IPS-15b (cell line): ENCODE measurements at regions not wholly inside any gene's neighbourhood (a gene's known extent, or its start where the extent isn't known, plus 50 kb on each side); places are given as distances from the start of the nearest gene placed in this dataset.

ENCODE experiments used
- H3K27me3 ChIP-seq: one replicate; pipeline ENCODE4 v1.6.1; 2013; ENCODE audit warnings: low read length; ENCODE audit not compliant: control insufficient read depth, insufficient read depth
- H3K36me3 ChIP-seq: one replicate; pipeline ENCODE4 v1.6.1; 2013; ENCODE audit warnings: low read length; ENCODE audit not compliant: control insufficient read depth, insufficient read depth
- H3K4me1 ChIP-seq: one replicate; pipeline ENCODE4 v1.6.1; 2013; ENCODE audit warnings: mild to moderate bottlenecking, low read length; ENCODE audit not compliant: control insufficient read depth, insufficient read depth
- H3K4me3 ChIP-seq: one replicate; pipeline ENCODE4 v1.5.1; 2013; ENCODE audit warnings: low read depth, low read length
- H3K9ac ChIP-seq: one replicate; pipeline ENCODE4 v1.6.1; 2013; ENCODE audit warnings: low read depth, mild to moderate bottlenecking, low read length
- H3K9me3 ChIP-seq: one replicate; pipeline ENCODE4 v1.6.1; 2013; ENCODE audit warnings: mild to moderate bottlenecking, low read length; ENCODE audit not compliant: control insufficient read depth, insufficient read depth

GRCh38 chr21:18769599-18769998 lies 366.0 kb upstream of the TMPRSS15 start:
- Histone ChIP-seq H3K4me1 (no peaks in the 10 kb centered on the region), H3K9ac (no peak overlapping the region), H3K4me3 (no peak overlapping the region), H3K27me3 (no peaks in the 10 kb centered on the region), H3K36me3 (no peaks in the 10 kb centered on the region), H3K9me3 (no peaks in the 10 kb centered on the region)

GRCh38 chr21:18771845-18772380 lies 368.3 kb upstream of the TMPRSS15 start:
- no peaks in the 10 kb centered on the region for H3K36me3 ChIP-seq
- no peaks in the 10 kb centered on the region for H3K9me3 ChIP-seq

GRCh38 chr21:18772404-18772803 lies 368.8 kb upstream of the TMPRSS15 start:
- Histone ChIP-seq H3K4me1 (no peaks in the 10 kb centered on the region), H3K36me3 (no peaks in the 10 kb centered on the region), H3K4me3 (no peak overlapping the region), H3K9me3 (no peaks in the 10 kb centered on the region), H3K27me3 (no peaks in the 10 kb centered on the region), H3K9ac (no peak overlapping the region)

More at GRCh38 chr21:18771845-18772380, 368.3 kb upstream of the TMPRSS15 start:
- H3K9ac ChIP-seq, result no peak overlapping the region
- no peak overlapping the region for H3K4me3 ChIP-seq
- H3K4me1 ChIP-seq, result no peaks in the 10 kb centered on the region
- H3K27me3 ChIP-seq, result no peaks in the 10 kb centered on the region

GRCh38 chr21:18772897-18773296 lies 369.3 kb upstream of the TMPRSS15 start:
- Histone ChIP-seq H3K9me3 (no peaks in the 10 kb centered on the region), H3K4me1 (no peaks in the 10 kb centered on the region), H3K27me3 (no peaks in the 10 kb centered on the region), H3K9ac (no peak overlapping the region), H3K36me3 (no peaks in the 10 kb centered on the region), H3K4me3 (no peak overlapping the region)

- Histone ChIP-seq H3K4me1 (no peaks in the 10 kb centered on the region), H3K9me3 (no peaks in the 10 kb centered on the region), H3K4me3 (no peak overlapping the region), H3K9ac (no peak overlapping the region), H3K27me3 (no peaks in the 10 kb centered on the region), H3K36me3 (no peaks in the 10 kb centered on the region)
Measured at GRCh38 chr21:18776936-18777335, 373.4 kb upstream of the TMPRSS15 start.

GRCh38 chr21:18782721-18783120 lies 379.1 kb upstream of the TMPRSS15 start:
- Histone ChIP-seq H3K9me3 (no peaks in the 10 kb centered on the region), H3K27me3 (no peaks in the 10 kb centered on the region), H3K36me3 (no peaks in the 10 kb centered on the region), H3K4me1 (no peaks in the 10 kb centered on the region), H3K9ac (no peak overlapping the region), H3K4me3 (no peak overlapping the region)

GRCh38 chr21:18801468-18801867 lies 397.9 kb upstream of the TMPRSS15 start:
- Histone ChIP-seq H3K27me3 (no peaks in the 10 kb centered on the region), H3K36me3 (no peaks in the 10 kb centered on the region), H3K4me3 (no peak overlapping the region), H3K9me3 (peaks cover 3% of the 10 kb centered on the region), H3K4me1 (no peaks in the 10 kb centered on the region), H3K9ac (no peak overlapping the region)

GRCh38 chr21:18803624-18804023 lies 400.0 kb upstream of the TMPRSS15 start:
- H3K9me3 ChIP-seq, result peaks cover 3% of the 10 kb centered on the region
- H3K4me3 ChIP-seq, result no peak overlapping the region
- no peaks in the 10 kb centered on the region for H3K36me3 ChIP-seq

GRCh38 chr21:18810136-18810535 lies 406.6 kb upstream of the TMPRSS15 start:
- Histone ChIP-seq H3K4me1 (no peaks in the 10 kb centered on the region), H3K9ac (no peak overlapping the region)

More at GRCh38 chr21:18803624-18804023, 400.0 kb upstream of the TMPRSS15 start:
- no peak overlapping the region for H3K9ac ChIP-seq
- H3K4me1 ChIP-seq, result no peaks in the 10 kb centered on the region
- no peaks in the 10 kb centered on the region for H3K27me3 ChIP-seq

GRCh38 chr21:18812308-18812707 lies 408.7 kb upstream of the TMPRSS15 start:
- Histone ChIP-seq H3K4me3 (no peak overlapping the region), H3K4me1 (no peaks in the 10 kb centered on the region), H3K27me3 (no peaks in the 10 kb centered on the region), H3K36me3 (no peaks in the 10 kb centered on the region), H3K9ac (no peak overlapping the region), H3K9me3 (no peaks in the 10 kb centered on the region)

More at GRCh38 chr21:18810136-18810535, 406.6 kb upstream of the TMPRSS15 start:
- Histone ChIP-seq H3K36me3 (no peaks in the 10 kb centered on the region), H3K9me3 (peaks cover 3% of the 10 kb centered on the region), H3K4me3 (no peak overlapping the region), H3K27me3 (no peaks in the 10 kb centered on the region)

GRCh38 chr21:18819507-18819906 lies 415.9 kb upstream of the TMPRSS15 start:
- Histone ChIP-seq H3K4me3 (no peak overlapping the region), H3K9ac (no peak overlapping the region), H3K4me1 (no peaks in the 10 kb centered on the region)

GRCh38 chr21:18826562-18826961 lies 423.0 kb upstream of the TMPRSS15 start:
- H3K4me3 ChIP-seq, result no peak overlapping the region
- no peak overlapping the region for H3K9ac ChIP-seq
- H3K36me3 ChIP-seq, result no peaks in the 10 kb centered on the region
- no peaks in the 10 kb centered on the region for H3K27me3 ChIP-seq
- H3K4me1 ChIP-seq, result no peaks in the 10 kb centered on the region
- no peaks in the 10 kb centered on the region for H3K9me3 ChIP-seq

More at GRCh38 chr21:18819507-18819906, 415.9 kb upstream of the TMPRSS15 start:
- H3K27me3 ChIP-seq, result no peaks in the 10 kb centered on the region
- H3K9me3 ChIP-seq, result no peaks in the 10 kb centered on the region
- no peaks in the 10 kb centered on the region for H3K36me3 ChIP-seq
